Fibroblast of skin of right biceps (primary cell): ENCODE measurements at regions not wholly inside any gene's neighbourhood (a gene's known extent, or its start where the extent isn't known, plus 50 kb on each side); places are given as distances from the start of the nearest gene placed in this dataset.
A peak's percentile ranks its signal among the peaks of the same experiment; 100 is the strongest.

ENCODE experiments used
- DNase-seq: peaks from one replicate; pipeline ENCODE4 v3.0.0-alpha.2; 2013

DNA sequence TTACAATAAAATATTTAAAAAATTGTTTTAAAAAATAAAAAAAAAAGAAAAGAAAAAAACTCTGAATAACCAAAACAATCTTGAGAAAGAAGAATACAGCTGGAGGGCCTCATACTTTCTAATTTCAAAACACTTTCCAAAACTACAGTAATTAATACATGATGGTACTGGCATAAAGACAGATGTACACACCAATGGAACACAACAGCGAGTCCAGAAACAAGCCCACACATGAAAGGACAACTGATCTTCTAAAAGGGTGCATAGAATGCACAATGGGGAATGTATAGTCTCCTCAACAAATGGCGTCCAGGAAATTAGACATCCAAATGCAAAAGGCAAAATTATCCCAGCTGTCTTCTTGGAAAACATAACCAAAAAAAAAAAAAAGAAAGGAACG lies 99.6 kb downstream of the LURAP1L start:
- DNase-seq, result no peak

DNA sequence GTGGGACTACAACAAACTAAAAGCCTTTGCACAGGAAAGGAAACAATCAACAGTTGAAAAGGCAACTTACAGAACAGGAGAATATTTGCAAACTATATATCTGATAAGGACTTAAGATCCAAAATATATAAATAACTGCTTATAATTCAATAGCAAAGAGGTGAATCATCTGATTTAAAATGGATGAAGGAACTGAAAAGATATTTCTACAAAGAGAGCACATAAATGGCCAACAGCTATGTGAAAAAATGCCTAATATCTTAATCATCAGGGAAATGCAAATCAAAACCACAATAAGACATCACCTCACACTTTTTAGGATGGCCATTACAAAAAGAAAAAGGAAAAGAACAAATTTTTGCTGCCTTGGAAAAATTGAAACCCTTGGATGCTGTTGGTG lies 100.4 kb downstream of the LURAP1L start:
- DNase-seq, result peak; percentile 74

DNA sequence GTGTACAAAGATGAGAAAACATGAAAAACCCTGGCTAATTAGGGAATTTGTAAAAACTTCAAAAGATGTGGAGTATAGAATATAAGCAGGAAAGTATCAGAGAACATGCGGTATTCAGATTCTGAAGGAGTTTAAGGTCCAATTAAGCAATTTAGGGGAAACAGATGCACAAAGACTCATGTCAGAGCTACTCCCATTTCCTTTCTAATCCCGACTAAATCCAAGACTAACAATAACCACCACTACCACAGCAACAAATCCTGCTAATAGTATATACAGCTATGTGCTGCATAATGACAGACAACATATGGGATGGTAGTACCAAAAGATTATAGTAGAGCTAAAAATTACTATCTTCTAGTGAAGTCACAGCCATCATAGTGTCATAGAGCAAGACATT lies 102.1 kb downstream of the LURAP1L start:
- DNase-seq, result no peak

DNA sequence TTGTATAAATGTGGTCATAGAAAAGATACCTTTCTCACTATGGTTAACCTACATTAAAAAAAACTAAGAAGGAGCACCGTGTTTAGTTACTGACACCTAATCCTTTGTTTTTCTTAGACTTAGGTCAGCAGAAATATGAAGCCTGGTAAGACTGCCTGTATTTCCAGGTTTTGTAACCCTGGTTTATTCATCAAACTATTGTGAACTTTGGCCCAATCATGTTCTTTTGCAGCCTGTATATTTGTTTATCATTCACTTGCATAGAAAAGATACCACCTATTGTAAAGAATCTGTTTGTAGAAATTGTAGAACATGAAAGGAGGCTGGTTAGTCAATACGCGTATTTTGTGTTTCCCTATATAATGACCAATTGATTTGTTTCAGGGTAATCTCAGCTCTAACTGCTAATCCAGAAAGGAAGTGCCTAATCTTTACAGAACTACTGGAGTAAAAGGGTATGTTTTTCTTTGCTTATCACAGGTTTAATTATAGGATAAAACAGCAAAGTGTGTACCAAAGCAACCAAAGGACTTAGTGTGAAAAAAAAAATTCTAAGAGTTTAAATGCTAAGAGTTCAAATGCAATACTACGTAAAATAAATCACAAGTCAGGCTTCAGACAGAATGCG lies 103.6 kb downstream of the LURAP1L start:
- no peak for DNase-seq

DNA sequence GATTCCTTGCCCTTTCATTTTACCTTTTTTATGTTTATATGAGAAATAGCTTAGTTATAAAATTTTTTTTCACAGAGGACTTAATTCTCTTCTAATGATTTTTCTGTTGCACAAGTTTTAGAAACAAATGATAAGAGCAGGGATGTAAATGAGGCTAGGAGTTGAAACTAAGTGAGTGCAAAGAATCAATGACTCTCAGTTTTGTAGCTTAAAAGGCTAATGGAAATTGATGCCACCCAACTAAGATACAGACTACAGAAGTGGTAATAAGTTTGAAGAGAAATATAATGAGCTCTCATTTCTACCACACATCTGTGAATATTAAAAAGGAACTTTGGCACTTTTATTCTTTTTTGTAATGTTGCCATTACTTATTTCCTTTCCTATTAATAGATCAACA lies 105.1 kb downstream of the LURAP1L start:
- no peak for DNase-seq

DNA sequence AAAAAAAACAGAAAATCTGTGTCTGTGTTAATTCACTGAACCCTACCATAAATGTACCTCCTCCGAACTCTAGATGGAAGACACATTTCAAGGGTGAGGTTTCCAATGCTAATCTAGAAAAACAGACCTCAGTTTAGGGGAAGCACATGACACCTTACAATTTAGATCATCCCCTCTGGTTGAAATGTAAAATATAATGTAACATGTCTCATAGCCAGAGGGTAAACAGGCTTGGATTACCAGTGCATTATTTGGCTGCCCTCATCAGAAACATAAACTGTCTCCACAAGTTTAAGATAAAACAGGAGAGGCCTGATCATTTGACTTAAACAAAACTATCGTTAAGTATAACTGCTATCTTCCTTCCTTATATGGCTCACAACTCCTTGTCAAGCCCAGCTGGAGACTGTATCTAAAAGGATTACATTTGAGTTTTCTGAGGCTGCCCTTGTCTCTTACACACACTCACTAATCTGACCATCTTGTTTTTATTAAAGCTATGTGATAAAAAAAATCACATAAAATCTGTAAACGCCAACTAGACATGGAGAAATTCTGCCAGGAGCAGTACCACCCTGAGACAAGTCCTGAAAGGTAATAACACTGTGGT lies 105.7 kb downstream of the LURAP1L start:
- no peak for DNase-seq

DNA sequence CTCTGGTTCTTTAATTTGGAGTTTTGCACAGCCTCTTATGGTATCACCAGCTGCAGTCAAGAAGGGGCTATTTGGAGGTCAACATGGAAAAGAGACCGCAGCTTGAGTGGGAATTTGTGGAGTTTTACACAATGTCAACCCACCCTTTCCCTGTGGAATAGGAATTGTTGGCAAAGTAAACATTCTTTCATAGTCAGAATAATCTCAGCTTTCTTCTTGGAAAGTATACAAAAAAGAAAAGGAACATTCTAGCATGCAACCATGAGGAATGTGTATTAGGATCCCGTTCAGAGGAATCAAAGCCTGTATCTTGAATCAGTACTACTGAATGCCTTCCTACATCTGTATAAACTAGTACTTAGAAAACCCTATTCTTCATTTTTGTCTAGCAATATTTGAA lies 107.6 kb downstream of the LURAP1L start:
- DNase-seq, result peak; percentile 86

DNA sequence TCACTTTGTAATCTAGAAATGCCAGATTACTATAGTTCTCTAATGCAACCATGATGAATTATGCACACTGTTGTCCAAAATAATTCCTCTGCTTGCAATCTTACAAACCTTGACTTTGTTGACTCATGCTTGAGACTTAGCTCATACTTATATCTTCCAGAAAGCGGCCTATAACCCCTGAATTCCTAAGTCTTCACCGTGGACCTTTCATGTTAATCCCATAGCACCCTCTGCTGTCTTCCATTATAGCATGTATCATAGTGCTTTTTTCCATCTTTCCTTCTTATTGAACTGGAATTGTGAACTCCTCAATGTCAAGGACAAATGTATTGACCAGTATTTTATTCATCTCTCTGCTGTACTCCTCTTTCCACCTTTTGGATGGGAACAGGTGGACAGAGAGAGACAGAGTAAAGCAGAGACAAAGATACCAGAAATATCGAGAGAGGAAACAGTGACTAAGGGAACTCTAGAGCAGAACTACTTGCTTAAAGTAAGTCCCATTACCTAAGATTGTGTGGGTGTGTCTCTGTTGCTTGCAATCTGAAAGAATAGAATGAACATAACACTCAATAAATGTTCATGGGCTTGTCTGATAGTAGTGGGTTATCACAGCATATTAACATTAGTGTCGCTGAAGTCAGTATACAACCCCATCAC lies 110.0 kb downstream of the LURAP1L start:
- peak; percentile 81 for DNase-seq

DNA sequence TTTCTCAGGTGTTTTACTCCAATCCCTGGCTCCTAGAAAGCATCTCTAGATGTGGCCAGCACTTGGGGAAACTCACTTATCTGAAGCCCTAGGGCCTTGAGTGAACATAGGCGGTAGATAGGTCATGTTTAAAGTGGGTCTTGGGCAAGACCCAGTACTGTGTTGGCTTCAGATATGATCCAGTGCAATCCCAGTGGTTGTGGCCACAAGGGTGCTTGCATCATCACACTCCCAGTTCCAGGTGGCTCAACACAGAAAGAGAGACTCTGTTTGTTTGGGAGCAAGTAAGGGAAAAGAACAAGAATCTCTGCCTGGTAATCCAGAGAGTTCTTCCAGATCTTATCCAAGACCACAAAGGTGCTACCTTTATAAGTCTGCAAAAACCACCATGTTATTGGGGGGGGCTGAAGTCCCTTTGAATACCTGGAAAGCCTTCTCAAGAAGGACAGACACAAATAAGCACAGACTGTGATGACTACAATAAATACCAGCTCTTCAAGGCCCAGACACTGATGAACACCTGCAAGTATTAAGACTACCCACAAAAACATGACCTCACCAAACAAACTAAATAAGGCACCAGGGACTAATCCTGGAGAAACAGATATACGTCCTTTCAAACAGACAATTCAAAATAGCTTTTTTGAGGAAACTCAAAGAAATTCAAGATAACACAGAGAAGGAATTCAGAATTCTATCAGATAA lies 114.7 kb downstream of the LURAP1L start:
- no peak for DNase-seq

DNA sequence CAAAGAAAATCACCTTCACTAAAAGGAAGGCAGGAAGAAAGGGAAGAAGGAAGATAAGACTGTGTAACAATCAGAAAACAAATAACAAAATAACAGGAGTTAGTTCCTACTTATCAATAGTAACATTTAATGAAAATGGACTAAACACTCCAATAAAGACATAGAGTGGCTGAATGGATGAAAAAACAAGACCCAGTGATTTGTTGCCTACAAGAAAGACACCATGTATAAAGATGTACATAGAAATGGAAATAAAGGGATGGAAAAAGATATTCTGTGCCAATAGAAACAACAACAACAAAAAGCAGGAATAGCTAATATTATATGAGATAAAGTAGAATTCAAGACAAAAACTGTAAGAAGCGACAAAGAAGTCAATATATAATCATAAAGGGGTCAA lies 116.8 kb downstream of the LURAP1L start:
- no peak for DNase-seq

DNA sequence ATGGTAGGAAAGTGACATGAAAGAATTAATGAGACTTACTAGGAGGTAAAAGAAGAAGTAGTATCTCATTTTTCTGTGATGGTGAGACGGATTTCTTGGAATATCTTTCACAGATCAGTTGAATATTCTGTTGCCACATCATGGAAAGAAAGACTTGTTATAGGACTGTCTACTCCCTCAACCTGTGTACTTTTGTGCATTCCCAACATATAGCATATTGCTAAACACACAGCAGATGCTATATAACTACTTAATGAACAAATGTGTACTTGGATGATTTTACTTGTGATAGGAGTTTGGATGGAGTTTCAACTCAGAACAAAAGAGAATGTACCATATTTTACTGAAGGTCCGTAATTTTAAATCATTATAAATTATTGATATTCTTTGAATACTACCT lies 128.5 kb downstream of the LURAP1L start:
- DNase-seq, result no peak

DNA sequence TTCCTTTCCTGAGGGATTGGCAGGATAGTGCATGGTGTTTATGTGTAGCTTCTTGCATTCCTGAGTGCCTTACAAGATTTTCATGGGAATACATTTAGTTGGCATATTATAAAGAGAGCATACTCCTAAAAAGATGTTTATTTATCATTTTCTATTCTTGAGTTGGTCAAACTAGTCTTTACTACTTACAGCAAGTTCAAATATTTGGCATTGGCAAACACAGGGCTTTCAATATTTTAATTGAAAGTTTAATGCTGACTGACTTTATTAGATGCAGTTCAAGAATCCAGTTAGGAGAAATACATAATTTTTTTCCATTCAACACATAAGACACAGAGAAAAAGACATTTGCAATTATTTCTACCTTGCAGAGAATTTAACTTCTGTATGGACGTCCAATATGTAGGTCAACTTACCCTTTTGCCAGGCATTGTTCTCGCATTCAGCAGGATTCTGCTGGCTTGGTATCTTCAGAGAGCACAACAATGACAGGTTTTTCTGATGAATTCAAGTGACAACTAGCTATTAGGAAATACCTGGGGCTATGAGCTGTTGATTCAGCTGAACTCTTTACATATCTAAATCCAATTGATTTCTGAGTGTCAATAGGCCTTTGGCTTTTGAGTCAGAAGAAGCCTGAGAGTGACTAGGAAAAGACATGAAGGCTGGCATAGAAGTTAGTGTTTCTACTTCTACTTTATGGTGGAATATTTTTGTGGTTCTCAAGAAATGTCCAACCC lies 129.6 kb downstream of the LURAP1L start:
- DNase-seq, result no peak

DNA sequence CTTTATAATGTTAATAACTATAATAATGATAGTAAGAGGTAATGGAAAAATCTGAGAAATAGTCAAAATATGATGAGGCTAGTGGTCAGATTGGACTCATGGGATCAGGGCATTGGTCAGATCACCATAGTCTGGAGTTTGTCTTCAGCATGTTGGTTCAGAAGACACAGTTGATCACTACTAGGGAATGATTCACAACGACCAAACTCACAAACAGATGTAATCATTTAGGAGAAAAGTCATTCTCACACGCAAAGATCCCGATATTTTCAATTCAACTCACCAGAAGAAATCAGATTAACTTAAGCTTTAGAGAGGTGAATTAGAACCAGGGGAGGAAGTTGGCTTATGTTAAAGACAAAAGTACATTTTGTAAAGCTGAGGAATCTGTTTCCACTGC lies 131.8 kb downstream of the LURAP1L start:
- DNase-seq, result peak; percentile 25

DNA sequence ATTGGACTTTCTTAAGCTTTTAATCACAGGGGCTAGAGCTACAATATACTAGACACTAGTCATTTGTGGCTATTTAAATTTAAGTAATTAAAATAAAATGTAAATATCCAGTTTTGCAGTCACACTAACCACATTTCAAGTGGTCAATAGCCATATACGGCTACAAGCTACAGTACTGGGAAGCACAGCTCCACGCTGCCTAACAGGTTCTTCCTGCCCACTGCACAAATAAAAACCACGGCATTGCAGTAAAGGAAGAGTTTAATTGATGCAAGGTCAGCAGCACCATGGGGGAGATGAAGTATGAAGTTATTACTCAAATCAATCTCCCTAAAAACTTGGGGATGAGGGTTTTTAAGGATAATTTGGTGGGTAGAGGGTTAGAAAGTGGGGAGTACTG lies 134.1 kb downstream of the LURAP1L start:
- no peak for DNase-seq

DNA sequence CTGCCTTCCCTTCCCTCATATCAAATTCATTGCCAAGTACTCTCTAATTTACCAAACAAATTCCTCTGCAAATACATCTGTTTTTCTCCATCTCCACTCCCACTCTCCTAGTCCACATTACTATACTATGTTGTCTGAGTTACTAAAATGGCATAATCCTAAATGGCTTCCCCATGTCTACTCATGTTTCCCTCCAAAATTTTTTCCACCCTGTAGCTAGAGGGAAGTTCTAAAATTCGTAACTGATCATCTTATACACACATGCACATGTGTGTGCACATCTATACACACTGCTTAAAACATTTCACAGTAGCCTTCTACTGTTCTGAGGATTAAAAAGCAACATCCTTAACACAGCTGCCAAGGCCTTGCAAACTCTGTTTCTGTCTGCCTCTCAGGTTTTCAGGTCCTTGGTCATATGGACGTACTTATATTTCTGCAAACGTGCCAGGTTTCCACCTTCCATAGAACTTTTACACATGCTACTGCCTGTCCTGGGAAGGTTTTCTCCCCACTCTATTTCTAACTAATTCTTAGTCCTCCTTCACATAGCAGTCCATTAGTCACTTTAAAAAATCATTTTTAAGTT lies 140.6 kb downstream of the LURAP1L start:
- DNase-seq, result no peak

DNA sequence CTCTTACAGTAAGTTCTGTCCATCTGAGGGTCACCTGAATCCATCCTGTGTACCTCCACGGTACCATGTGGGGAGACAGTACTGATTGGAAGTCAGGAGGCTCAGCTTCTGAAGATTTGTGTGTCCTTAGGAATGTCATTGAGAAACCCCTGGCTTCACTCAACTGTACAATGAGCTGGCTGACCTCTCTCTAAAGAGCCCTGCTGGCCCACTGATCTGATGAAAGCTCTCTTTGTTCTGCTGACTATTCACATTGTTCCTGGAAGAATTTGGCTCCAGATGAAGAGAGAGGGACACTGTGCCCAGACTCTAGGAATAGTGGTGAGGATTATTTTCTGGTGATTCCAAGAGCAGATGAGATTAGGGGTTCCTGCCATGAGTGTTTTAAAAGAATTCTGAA lies 141.2 kb downstream of the LURAP1L start:
- DNase-seq, result peak; percentile 11

DNA sequence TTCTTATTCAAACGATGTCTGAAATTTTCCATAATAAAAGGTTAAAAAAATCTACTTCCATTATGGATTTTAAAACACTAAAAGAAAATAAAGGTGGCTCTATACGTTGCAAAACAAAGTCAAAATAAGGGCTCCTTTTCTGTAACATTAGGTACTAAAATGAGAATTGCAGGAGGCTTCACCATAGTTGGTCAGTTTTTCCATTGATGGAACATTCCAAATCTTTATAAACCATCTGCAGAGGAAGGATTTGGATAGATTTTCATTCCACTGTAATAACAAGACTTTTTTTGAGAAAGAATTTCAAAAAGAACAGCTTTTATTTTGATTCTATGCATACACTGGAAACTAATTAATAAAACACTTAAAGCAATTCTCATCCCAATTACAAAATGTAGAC lies 145.6 kb downstream of the LURAP1L start:
- DNase-seq, result no peak

DNA sequence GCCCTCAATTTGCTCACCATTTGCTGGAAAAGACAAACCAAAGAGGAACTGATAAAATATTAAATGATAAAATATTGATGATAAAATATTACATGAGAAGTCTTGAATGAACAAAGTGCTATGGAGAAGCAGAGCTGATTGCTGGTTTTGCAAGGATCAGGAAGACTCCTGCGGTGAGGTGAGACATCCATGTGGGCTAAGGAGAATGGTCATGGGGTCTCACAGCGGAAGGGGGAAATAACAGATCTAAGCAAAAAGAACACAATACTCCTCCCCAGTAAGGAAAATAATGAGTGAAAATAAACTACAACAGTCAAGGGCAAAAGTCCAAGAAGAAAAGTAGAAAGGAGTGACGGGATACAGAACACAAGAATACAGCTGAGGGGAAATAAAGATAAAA lies 146.8 kb downstream of the LURAP1L start:
- DNase-seq, result no peak

DNA sequence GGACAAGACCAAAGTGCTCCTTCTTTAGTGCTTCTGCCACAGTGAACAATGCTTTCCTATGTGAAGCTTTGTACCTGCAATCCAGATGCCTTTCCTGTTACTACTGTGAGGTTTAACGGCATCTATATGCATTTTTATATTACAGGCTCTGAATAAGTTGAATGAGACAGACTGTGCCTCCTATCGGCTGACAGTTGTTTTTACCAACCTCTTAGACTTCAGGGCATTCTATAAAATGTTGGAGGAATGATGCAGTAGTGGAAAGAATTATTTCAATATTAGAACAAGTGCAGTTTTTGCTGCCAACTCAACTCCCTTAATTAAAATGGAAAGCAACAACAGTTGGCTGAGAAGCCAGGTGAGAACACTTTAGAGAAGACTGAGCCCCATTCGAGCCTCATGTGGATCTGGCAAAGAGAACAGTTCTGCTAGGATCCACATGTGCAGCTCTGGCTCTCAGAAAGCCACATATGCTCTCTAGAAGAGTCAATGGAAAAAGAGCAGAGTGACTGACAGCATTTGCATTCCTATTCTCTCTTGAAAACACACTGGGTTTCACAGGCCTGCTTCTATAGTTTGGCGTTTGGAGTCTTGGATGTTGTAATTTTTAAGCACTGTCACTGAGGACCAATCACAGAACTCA lies 147.5 kb downstream of the LURAP1L start:
- DNase-seq, result peak; percentile 18

DNA sequence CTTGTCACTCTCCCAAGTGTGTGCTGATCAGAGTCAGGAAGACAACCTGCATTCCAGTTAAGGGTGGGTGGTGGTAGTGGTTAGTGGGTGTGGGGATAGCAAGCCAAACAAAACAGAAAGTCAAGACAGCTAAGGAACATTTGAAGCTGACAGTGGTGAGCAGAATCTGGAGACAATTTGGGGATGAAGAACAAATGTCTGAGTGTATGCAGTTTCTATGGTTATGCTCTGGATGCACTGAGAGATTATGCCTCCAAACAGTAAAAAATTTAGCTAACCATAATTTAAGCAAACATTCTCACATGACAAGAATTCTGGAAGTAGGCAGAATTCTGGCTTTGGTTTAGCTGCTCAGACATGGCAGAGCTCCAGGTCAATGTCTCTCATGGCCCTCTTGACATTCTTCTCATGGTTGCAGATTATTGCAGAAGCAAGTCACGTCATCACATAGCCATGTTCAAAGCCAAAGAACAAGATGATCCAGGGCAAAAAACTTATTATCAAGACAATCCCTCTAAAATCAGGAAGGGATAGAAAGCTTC lies 148.7 kb downstream of the LURAP1L start:
- DNase-seq, result peak; percentile 98

DNA sequence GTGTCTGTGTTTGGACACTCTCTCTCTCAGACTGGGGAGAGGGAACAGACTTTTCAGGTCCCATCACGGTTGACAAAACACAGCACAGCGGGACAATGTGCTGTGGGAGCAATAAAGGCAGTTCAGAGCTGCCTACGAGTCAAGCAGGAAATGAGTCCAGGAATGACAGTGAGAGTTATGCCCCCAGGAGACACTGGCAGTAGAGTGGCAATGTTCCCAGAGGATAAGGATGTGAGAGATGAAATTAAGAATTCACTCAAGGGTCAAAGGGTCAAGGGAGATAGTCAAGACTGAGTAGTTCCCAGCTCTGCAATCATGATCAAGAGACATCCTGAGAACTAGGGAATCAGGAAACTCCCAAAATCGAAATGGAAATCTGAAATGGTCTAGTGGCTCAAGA lies 156.1 kb downstream of the LURAP1L start:
- DNase-seq, result peak; percentile 59

DNA sequence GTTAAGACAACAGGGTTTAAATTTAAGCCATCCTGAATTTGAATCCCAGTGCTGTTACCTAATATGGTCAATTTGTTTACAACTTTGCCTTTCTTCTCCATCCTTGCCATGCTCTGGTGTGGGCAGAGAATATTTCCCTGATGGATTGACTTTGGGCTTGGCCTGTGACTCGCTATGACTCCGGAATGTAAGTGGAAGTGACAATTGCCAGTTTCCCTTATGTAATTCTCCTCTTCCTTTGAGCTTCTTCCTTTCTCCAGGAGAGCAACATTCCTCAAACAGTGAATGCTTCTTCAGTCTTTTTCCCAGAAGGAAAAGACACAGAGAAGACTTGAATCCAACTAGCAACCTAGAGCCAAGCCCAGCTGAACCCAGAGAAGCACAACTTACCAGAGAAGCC lies 159.1 kb downstream of the LURAP1L start:
- DNase-seq, result peak; percentile 75
